ENCODE measurements at regions not wholly inside any gene's neighbourhood (a gene's known extent, or its start where the extent isn't known, plus 50 kb on each side); places are given as distances from the start of the nearest gene placed in this dataset.
"Not testable (repeated sequence)": the region's sequence is repeated elsewhere in the genome, so short reads cannot be mapped to it uniquely, and the experiment has no call there.

GRCh38 chr16:86259499-86259898 lies 250.8 kb upstream of the FOXF1 start:
- H3K27me3 ChIP-seq (ENCODE audit: control insufficient read depth, low read length): 0 out of 2 replicates have a peak, but pooled peaks cover 2% of the 10 kb centered on the region
- no peaks in the 10 kb centered on the region for H3K4me1 ChIP-seq (ENCODE audit: control insufficient read depth, low read length)
- no peaks in the 10 kb centered on the region for H3K79me2 ChIP-seq (ENCODE audit: control insufficient read depth, low read length)
- no peaks in the 10 kb centered on the region for H3F3A ChIP-seq (ENCODE audit: control insufficient read depth, insufficient read depth)
- no peaks in the 10 kb centered on the region for H4K20me1 ChIP-seq (ENCODE audit: control insufficient read depth, insufficient read depth, low read depth, low read length)
- no peak overlapping the region for H3K27ac ChIP-seq (ENCODE audit: low read depth, low read length)
- no peaks in the 10 kb centered on the region for H3K9me2 ChIP-seq (replicated peaks; ENCODE audit: control insufficient read depth, low read length)
- no peaks in the 10 kb centered on the region for H3K36me3 ChIP-seq (ENCODE audit: control insufficient read depth, low read length)
- TF ChIP-seq EZH2phosphoT487 (IDR thresholded peaks at IDR 0.05; ENCODE audit: borderline replicate concordance, low read length): no peak
- no peak for TF ChIP-seq CTCF (IDR thresholded peaks at IDR 0.05; ENCODE audit: low read depth, low read length, poor library complexity, severe bottlenecking)
- no peak overlapping the region for H3K4me3 ChIP-seq (ENCODE audit: low read length)
- no peak overlapping the region for H3K4me2 ChIP-seq (ENCODE audit: low read length)
- H3K9me3 ChIP-seq (ENCODE audit: control insufficient read depth, insufficient read depth, low read length): peaks cover 11% of the 10 kb centered on the region; the same call in 1 of the 2 replicates

- Histone ChIP-seq H3K4me2 (ENCODE audit: low read length) (no peak overlapping the region), H3K4me3 (ENCODE audit: low read length) (no peak overlapping the region), H4K20me1 (ENCODE audit: control insufficient read depth, insufficient read depth, low read depth, low read length) (no peaks in the 10 kb centered on the region)
Observed at GRCh38 chr16:86261379-86261778, 248.9 kb upstream of the FOXF1 start.

GRCh38 chr16:86267657-86268056 lies 242.7 kb upstream of the FOXF1 start:
- not testable (repeated sequence) for H3K9me3 ChIP-seq (ENCODE audit: control insufficient read depth, insufficient read depth, low read length); H3K4me2 ChIP-seq (ENCODE audit: low read length); H3K27ac ChIP-seq (ENCODE audit: low read depth, low read length); H3K4me3 ChIP-seq (ENCODE audit: low read length); H4K20me1 ChIP-seq (ENCODE audit: control insufficient read depth, insufficient read depth, low read depth, low read length); H3K79me2 ChIP-seq (ENCODE audit: control insufficient read depth, low read length); H3K4me1 ChIP-seq (ENCODE audit: control insufficient read depth, low read length); H3K36me3 ChIP-seq (ENCODE audit: control insufficient read depth, low read length); H3K9me2 ChIP-seq (replicated peaks; ENCODE audit: control insufficient read depth, low read length); H3F3A ChIP-seq (ENCODE audit: control insufficient read depth, insufficient read depth); H3K27me3 ChIP-seq (ENCODE audit: control insufficient read depth, low read length)

More at GRCh38 chr16:86261379-86261778, 248.9 kb upstream of the FOXF1 start:
- Histone ChIP-seq H3K4me1 (ENCODE audit: control insufficient read depth, low read length) (no peaks in the 10 kb centered on the region), H3K36me3 (ENCODE audit: control insufficient read depth, low read length) (no peaks in the 10 kb centered on the region), H3K27me3 (ENCODE audit: control insufficient read depth, low read length) (no peaks in the 10 kb centered on the region), H3F3A (ENCODE audit: control insufficient read depth, insufficient read depth) (no peaks in the 10 kb centered on the region), H3K27ac (ENCODE audit: low read depth, low read length) (no peak overlapping the region), H3K9me2 (replicated peaks; ENCODE audit: control insufficient read depth, low read length) (no peaks in the 10 kb centered on the region), H3K9me3 (ENCODE audit: control insufficient read depth, insufficient read depth, low read length) (peaks cover 11% of the 10 kb centered on the region; the same call in 1 of the 2 replicates), H3K79me2 (ENCODE audit: control insufficient read depth, low read length) (no peaks in the 10 kb centered on the region)
- no peak for TF ChIP-seq EZH2phosphoT487 (IDR thresholded peaks at IDR 0.05; ENCODE audit: borderline replicate concordance, low read length)

GRCh38 chr16:86270696-86271095 lies 239.6 kb upstream of the FOXF1 start:
- TF ChIP-seq EZH2phosphoT487 (IDR thresholded peaks at IDR 0.05; ENCODE audit: borderline replicate concordance, low read length) (no peak), CTCF (IDR thresholded peaks at IDR 0.05; ENCODE audit: low read depth, low read length, poor library complexity, severe bottlenecking) (no peak)
- Histone ChIP-seq H3K79me2 (ENCODE audit: control insufficient read depth, low read length) (no peaks in the 10 kb centered on the region), H3K4me2 (ENCODE audit: low read length) (no peak overlapping the region), H3K36me3 (ENCODE audit: control insufficient read depth, low read length) (no peaks in the 10 kb centered on the region), H3K27ac (ENCODE audit: low read depth, low read length) (no peak overlapping the region), H3F3A (ENCODE audit: control insufficient read depth, insufficient read depth) (no peaks in the 10 kb centered on the region), H3K9me3 (ENCODE audit: control insufficient read depth, insufficient read depth, low read length) (no peaks in the 10 kb centered on the region), H3K9me2 (replicated peaks; ENCODE audit: control insufficient read depth, low read length) (no peaks in the 10 kb centered on the region), H4K20me1 (ENCODE audit: control insufficient read depth, insufficient read depth, low read depth, low read length) (no peaks in the 10 kb centered on the region), H3K4me1 (ENCODE audit: control insufficient read depth, low read length) (no peaks in the 10 kb centered on the region), H3K4me3 (ENCODE audit: low read length) (no peak overlapping the region), H3K27me3 (ENCODE audit: control insufficient read depth, low read length) (no peaks in the 10 kb centered on the region)

Measured in DOHH2 (cell line).